PC-9 (cell line): ENCODE measurements at regions not wholly inside any gene's neighbourhood (a gene's known extent, or its start where the extent isn't known, plus 50 kb on each side); places are given as distances from the start of the nearest gene placed in this dataset.

Experiments used
- EZH2 ChIP-seq: fragments of 200-600 bp; sonication (generic); IDR thresholded peaks from 2 replicates; pipeline ENCODE4 v1.8.0; 2017; ENCODE audit warnings: antibody characterized with exemption, low read depth
- TF ChIP-seq, protein P1 (sequence below): fragments of 200-600 bp; sonication (generic); conservative IDR thresholded peaks from 2 replicates; pipeline ENCODE4 v1.6.1; 2017; ENCODE audit warnings: mixed run types, antibody characterized with exemption, mild to moderate bottlenecking, moderate library complexity

DNA sequence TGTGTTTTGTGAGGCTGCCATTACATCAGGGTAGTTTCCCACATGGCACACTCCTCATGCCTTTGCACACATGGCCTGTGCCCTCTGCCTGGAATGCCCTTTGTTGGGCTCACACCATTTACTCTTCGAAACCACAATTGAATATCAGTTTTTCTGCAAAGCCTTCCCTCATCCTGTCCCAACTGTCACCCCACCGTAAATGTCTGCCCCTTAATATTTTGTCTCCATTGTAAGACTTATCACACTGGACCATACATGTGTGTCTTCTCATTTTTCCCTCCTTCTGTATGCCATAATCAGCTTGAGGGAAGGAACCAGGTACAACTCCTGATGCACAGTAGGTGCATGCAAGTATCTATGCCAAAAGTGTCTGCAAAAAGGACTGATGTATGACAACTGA is 62.7 kb upstream of the TMEM252 start:
- TF ChIP-seq, protein P1, sequence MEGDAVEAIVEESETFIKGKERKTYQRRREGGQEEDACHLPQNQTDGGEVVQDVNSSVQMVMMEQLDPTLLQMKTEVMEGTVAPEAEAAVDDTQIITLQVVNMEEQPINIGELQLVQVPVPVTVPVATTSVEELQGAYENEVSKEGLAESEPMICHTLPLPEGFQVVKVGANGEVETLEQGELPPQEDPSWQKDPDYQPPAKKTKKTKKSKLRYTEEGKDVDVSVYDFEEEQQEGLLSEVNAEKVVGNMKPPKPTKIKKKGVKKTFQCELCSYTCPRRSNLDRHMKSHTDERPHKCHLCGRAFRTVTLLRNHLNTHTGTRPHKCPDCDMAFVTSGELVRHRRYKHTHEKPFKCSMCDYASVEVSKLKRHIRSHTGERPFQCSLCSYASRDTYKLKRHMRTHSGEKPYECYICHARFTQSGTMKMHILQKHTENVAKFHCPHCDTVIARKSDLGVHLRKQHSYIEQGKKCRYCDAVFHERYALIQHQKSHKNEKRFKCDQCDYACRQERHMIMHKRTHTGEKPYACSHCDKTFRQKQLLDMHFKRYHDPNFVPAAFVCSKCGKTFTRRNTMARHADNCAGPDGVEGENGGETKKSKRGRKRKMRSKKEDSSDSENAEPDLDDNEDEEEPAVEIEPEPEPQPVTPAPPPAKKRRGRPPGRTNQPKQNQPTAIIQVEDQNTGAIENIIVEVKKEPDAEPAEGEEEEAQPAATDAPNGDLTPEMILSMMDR: no peak
- TF ChIP-seq EZH2: no peak
